H1 (cell line): ENCODE measurements at regions not wholly inside any gene's neighbourhood (a gene's known extent, or its start where the extent isn't known, plus 50 kb on each side); places are given as distances from the start of the nearest gene placed in this dataset.

Experiments
- TAF1 ChIP-seq: IDR thresholded peaks from 2 replicates; pipeline ENCODE4 v1.6.1; 2011; ENCODE audit warnings: mild to moderate bottlenecking, low read depth, low read length
- TF ChIP-seq, protein P1 (sequence below), 3 experiments: IDR thresholded peaks; 1 replicate in 2 of 3; 2 replicates in 1 of 3; pipeline versions ENCODE4 v1.5.1 to v1.6.1; 2011; ENCODE audit warnings: low read length in 3 of 3, mild to moderate bottlenecking in 3 of 3, inconsistent platforms in 2 of 3, low read depth in 1 of 3, moderate library complexity in 1 of 3; ENCODE audit not compliant: insufficient read depth in 1 of 3; ENCODE audit errors: control extremely low read depth in 1 of 3

DNA sequence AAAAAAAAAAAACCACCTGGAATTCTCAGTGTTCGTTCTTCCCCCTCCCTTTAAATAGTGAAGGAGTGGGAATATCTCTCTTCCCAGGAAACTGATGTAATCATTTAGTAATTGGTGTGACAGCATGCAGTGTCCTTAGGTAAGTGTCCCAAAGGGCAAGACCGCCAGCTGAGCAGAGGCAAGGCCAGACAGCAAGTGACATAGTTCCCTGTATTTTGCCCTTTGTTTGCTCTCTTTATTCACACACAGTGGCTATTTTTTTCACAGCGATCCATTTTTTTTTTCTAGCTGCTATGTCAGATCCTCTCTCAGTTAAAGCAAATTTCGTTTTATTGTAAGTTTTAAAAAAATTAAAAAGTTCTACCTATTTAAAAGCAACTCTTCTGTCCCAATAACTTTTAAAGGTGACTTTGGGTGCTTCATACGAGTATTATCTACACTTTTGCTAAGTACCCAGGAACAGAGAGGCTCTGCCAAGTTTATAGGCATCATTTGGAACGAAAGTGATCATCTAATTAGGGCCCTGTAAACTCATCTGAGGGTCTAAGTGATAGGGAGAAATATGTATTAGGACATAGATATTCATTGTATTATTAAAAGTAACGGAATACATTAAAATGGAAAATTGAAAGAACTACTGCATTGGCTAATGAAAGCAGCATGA, 98.2 kb upstream of the ALDH1A1 start:
- no peak for TF ChIP-seq TAF1
- TF ChIP-seq, protein P1, sequence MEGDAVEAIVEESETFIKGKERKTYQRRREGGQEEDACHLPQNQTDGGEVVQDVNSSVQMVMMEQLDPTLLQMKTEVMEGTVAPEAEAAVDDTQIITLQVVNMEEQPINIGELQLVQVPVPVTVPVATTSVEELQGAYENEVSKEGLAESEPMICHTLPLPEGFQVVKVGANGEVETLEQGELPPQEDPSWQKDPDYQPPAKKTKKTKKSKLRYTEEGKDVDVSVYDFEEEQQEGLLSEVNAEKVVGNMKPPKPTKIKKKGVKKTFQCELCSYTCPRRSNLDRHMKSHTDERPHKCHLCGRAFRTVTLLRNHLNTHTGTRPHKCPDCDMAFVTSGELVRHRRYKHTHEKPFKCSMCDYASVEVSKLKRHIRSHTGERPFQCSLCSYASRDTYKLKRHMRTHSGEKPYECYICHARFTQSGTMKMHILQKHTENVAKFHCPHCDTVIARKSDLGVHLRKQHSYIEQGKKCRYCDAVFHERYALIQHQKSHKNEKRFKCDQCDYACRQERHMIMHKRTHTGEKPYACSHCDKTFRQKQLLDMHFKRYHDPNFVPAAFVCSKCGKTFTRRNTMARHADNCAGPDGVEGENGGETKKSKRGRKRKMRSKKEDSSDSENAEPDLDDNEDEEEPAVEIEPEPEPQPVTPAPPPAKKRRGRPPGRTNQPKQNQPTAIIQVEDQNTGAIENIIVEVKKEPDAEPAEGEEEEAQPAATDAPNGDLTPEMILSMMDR (IDR thresholded peaks at IDR 0.05; ENCODE audit: control extremely low read depth in 1 of 3, insufficient read depth in 1 of 3, low read depth in 1 of 3, low read length in 3 of 3), result no peak
